Peyer's patch (tissue), 4 donors: ENCODE measurements at regions not wholly inside any gene's neighbourhood (a gene's known extent, or its start where the extent isn't known, plus 50 kb on each side); places are given as distances from the start of the nearest gene placed in this dataset.

Source experiments
- DNase-seq, 3 donors: peaks; one replicate each; pipeline ENCODE4 v3.0.0-alpha.2; 2017 to 2019
- H3K27ac ChIP-seq, 4 donors: fragments of 200-600 bp; sonication (generic); one replicate each; pipeline ENCODE4 v1.5.1; 2016 to 2019
- H3K27me3 ChIP-seq, 2 donors: fragments of 200-600 bp; sonication (generic); one replicate each; pipeline ENCODE4 v1.5.1; 2019
- H3K36me3 ChIP-seq, 3 donors: fragments of 200-600 bp; sonication (generic); one replicate each; pipeline ENCODE4 v1.5.1; 2016 to 2019
- H3K4me1 ChIP-seq, 4 donors: fragments of 200-600 bp; sonication (generic); one replicate each; pipeline ENCODE4 v1.5.1; 2016 to 2019
- H3K4me3 ChIP-seq, 4 donors: fragments of 200-600 bp; sonication (generic); 1 replicate in 3 of 4; 2 replicates in 1 of 4; pipeline ENCODE4 v1.5.1; 2016 to 2019; ENCODE audit warnings: mild to moderate bottlenecking in 1 of 4
- H3K9me3 ChIP-seq, 4 donors: fragments of 200-600 bp; sonication (generic); one replicate each; pipeline ENCODE4 v1.5.1; 2016 to 2019; ENCODE audit warnings: mild to moderate bottlenecking in 1 of 4
- CTCF ChIP-seq, 6 experiments: fragments of 450-650 bp in 4 of 6; fragments of 200-600 bp in 2 of 6; sonication (generic) in 1 of 6; IDR thresholded peaks; one replicate each; pipeline ENCODE4 v1.5.1; 2017 to 2019; ENCODE audit warnings: antibody characterized with exemption in 6 of 6, mild to moderate bottlenecking in 3 of 6, moderate library complexity in 1 of 6
- POLR2A ChIP-seq, 2 donors: fragments of 450-650 bp; IDR thresholded peaks; one replicate each; pipeline ENCODE4 v1.5.1; 2017; ENCODE audit warnings: antibody characterized with exemption in 2 of 2, mild to moderate bottlenecking in 2 of 2, moderate library complexity in 2 of 2

- no peak overlapping the region for H3K4me3 ChIP-seq
- no peak overlapping the region for H3K27ac ChIP-seq
- H3K9me3 ChIP-seq: no peaks in the 10 kb centered on the region
- no peak for TF ChIP-seq POLR2A (IDR thresholded peaks at IDR 0.05)
- TF ChIP-seq CTCF (IDR thresholded peaks at IDR 0.05): no peak
- DNase-seq: no peak
- no peaks in the 10 kb centered on the region for H3K27me3 ChIP-seq
- no peaks in the 10 kb centered on the region for H3K36me3 ChIP-seq
- H3K4me1 ChIP-seq: no peaks in the 10 kb centered on the region
These were observed 248.8 kb upstream of the ADAMTS9 start for GRCh38 chr3:64936556-64936955.

DNA sequence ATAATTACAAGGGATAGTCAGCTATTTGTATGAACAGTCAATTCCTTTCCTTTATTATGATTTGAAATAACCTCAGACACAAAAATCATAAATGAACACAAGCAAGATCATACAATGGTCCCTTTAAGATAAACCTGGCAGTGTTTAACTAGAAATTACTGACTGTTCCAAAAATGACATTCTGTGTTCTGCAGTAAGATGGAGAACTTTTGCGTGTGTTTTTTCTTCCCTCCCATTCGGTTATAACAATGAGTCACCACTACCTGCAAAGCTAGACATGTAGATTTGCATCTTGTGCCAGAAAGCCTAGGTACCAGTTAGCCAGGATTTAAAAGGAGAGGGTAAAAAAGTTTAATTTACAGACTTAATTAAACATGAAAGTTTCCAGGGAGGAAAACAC is 248.2 kb upstream of the ADAMTS9 start:
- Histone ChIP-seq H3K27ac (no peak overlapping the region), H3K9me3 (no peaks in the 10 kb centered on the region), H3K4me3 (no peak overlapping the region), H3K36me3 (no peaks in the 10 kb centered on the region), H3K27me3 (no peaks in the 10 kb centered on the region), H3K4me1 (no peaks in the 10 kb centered on the region)
- no peak for TF ChIP-seq CTCF (IDR thresholded peaks at IDR 0.05)
- TF ChIP-seq POLR2A (IDR thresholded peaks at IDR 0.05): no peak
- no peak for DNase-seq

DNA sequence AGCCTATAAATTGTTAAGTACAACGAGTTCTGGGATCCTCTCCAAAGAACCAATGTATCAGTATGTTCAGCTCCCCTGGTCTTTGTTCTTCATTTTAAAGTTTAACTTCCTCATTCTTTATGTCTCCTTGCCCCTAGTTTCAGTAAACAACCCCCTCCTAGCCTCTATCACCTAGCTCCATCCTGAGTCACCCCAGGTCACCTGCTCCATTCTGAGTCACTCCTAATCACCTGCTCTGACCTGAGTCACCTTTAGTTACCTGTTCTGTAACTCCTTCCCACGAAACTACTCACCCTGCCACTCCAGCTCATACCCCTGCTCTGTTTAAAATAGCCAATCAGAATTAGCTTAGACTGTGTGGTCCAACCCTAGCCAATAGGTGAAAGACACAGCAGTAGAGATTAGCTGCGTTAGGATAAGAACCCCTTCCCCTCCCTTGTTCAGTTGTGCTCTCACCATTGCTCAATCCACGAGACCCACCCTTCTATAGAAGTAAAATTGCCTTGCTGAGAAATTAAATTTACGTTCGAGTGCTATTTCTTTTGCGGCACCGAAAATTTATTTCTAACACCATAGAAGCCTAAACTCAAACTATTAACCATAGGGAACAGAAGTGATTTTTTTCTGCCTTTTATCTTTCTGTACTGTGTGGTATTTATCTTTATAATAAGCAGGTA is 245.0 kb upstream of the ADAMTS9 start:
- TF ChIP-seq CTCF (IDR thresholded peaks at IDR 0.05): no peak
- no peak for TF ChIP-seq POLR2A (IDR thresholded peaks at IDR 0.05)
- Histone ChIP-seq H3K27me3 (no peaks in the 10 kb centered on the region), H3K4me1 (no peaks in the 10 kb centered on the region), H3K36me3 (no peaks in the 10 kb centered on the region), H3K4me3 (no peak overlapping the region), H3K27ac (no peak overlapping the region), H3K9me3 (no peaks in the 10 kb centered on the region)
- DNase-seq: no peak

- TF ChIP-seq POLR2A (IDR thresholded peaks at IDR 0.05): no peak
- TF ChIP-seq CTCF (IDR thresholded peaks at IDR 0.05): no peak
- Histone ChIP-seq H3K27me3 (no peaks in the 10 kb centered on the region), H3K4me3 (no peak overlapping the region), H3K36me3 (no peaks in the 10 kb centered on the region), H3K27ac (no peak overlapping the region), H3K9me3 (no peaks in the 10 kb centered on the region), H3K4me1 (no peaks in the 10 kb centered on the region)
- DNase-seq: no peak
These were observed 244.3 kb upstream of the ADAMTS9 start for GRCh38 chr3:64932016-64932518.

- H3K4me1 ChIP-seq: no peaks in the 10 kb centered on the region
- DNase-seq: no peak
- no peak overlapping the region for H3K4me3 ChIP-seq
- no peaks in the 10 kb centered on the region for H3K27me3 ChIP-seq
- H3K9me3 ChIP-seq: no peaks in the 10 kb centered on the region
- H3K27ac ChIP-seq: no peak overlapping the region
- TF ChIP-seq POLR2A (IDR thresholded peaks at IDR 0.05) (no peak), CTCF (IDR thresholded peaks at IDR 0.05) (no peak)
- H3K36me3 ChIP-seq: no peaks in the 10 kb centered on the region
These were observed 243.1 kb upstream of the ADAMTS9 start for GRCh38 chr3:64930891-64931290.
